Retina (tissue), 1 donor: ENCODE measurements at regions not wholly inside any gene's neighbourhood (a gene's known extent, or its start where the extent isn't known, plus 50 kb on each side); places are given as distances from the start of the nearest gene placed in this dataset.

Source experiments
- DNase-seq: peaks from one replicate; pipeline ENCODE4 v3.0.0-alpha.2; 2016

GRCh38 chr16:89027281-89027680 is 50.3 kb upstream of the CBFA2T3 start:
- no peak for DNase-seq

GRCh38 chr16:89031715-89032659 is 55.0 kb upstream of the CBFA2T3 start:
- DNase-seq: no peak

- no peak for DNase-seq
These were observed 56.3 kb upstream of the CBFA2T3 start for GRCh38 chr16:89033304-89033703.

DNA sequence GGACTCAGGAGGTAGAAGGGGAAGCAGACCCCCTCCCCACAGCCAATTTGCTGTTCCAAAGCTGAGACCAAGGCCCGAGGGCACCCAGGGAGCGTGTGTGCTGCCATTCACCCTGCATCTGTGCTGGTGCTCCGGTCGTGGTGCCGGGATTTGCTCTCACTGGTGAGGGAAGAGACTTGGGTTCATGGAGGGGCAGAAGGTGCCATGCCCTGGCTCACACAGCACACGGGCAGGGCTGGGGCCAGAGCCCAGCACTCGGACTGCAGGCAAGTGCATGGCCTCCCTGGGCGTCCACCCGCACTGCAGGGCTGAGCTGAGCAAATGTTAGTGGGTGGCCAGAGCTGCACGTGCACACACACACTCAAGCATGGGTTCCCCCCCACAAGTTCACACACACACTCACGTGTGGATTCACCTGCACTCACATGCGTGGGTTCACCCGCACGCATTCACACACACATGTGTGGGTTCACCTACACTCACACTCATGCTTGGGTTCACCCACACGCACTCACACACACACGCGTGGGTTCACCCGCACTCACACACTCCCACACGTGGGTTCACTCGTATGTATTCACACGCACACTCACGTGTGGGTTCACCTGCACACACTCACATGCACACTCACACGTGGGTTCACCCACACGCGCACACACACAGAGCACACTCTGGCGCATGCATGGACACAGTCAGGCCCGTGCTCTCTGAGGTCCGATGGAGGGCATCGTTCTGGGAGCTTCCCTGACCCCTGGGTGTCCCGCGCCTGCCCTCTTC is 57.0 kb upstream of the CBFA2T3 start:
- DNase-seq: no peak

DNA sequence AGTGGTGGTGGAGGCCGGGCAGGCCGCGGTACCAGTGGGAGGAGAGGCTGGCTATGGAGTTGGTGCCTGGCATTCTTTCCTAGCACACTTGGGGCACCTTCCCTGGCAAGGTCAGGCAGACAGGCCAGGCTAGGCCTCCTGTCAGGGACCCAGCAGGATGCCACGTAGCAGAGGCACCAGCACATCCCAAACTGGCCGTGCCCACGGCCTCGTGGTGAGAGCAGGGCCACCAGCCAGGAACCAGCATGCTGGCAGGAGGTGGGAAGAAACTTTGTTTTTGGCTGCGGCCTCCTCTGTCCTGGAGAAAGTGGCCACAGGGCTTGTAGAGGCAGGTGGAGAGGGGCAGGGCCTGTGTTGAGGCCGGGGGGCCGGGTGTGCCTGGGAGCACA is 57.6 kb upstream of the CBFA2T3 start:
- DNase-seq: no peak

DNA sequence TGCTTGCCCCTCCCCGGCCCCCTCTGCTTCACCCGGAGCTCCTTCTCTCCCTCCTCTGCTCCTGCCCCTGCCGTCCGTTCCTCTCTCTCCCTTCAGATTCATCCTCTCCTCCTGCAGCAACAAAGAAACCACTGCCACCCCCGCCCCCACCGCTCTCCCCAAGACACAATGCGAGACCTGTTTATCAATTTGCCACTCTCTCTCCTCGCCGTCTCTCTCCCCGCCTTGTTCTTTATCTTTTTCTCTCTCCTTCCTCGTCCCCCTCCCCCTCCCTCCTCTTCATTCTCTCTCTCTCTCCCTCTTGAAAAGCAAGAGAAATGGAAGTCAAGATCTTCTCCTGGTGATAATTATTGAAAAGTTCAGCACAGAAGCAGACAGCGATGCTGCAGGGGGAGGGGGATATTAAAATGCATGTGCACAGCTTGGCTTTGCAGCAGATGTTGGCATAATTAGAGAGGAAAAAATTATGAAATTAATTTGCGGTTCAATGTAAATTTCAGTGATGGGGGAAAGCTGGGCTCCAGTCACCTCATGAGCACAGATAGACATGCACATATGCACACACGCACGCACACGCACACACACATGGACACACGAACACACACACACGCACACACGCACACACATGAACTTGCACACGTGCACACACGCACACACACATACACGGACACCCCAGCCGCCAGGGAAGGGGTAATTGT is 58.1 kb upstream of the CBFA2T3 start:
- peak; percentile 63 for DNase-seq

- DNase-seq: no peak
These were observed 57.7 kb upstream of the ACSF3 start for GRCh38 chr16:89035669-89036570.

DNA sequence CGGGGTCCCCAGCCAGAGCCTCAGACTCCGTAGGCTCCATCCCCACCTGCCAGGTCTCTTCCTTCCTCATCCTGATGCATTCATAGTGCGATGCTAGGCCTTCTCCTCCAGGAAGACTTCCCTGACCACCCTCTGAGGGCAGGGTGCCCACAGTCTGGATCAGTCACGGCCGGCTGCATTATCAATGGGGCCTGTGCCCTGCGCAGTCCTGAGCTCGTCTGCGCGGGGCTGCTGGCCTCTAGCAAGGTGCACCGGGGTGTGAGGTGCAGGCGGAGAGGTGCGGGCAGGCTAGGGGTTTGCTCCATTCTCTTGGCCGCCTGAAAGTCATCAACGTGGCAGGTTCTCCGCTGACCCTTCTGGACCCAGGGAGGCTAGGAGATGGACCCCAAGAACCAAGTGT is 56.9 kb upstream of the ACSF3 start:
- DNase-seq: no peak

- DNase-seq: peak; percentile 73
These were observed 56.1 kb upstream of the ACSF3 start for GRCh38 chr16:89037261-89038152.

GRCh38 chr16:89038221-89038721 is 55.4 kb upstream of the ACSF3 start:
- peak; percentile 66 for DNase-seq

DNA sequence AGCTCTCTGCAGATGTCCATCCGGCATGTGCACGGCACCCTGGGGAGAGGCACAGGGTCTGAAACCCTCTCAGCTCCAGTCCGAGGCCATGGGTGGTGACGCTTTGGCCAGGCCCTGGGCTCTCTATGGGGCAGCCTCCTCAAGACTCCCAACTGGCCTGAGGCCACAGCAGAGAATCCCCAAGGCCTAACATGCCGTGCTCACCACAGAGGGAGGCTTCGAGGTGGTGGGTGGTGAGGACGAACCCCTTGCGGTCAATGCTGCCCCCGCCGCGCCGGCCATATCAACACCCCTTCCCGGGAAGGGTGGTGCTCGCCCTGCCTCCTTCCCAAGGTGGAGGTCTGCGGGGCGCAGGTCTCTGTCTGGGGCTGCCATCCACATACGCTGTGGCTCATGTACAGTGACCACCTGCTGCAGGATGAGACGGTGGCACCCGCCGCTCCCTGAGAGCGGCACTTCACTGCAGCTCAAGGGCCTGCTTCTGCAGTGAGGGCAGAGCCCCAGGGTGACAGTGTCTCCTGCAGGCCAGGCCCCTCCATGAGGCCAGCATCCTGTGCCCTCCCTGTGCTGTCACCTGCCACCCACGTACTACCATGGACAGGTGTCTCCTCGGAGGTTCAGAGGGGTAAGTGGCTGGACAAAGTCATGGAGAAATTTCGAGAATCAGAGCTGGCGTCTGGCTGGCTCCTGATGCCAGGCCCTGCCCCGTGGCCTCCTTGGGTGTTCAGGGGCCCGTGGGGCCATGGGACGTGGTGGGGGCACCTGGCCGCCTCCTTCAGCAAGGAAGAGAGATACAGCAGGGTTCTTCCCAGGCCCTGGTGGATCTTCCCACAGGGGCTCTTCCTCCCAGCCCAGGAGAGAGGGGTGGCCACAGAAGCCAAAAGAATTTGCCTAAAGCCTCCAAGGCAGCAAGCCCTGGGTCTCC is 54.6 kb upstream of the ACSF3 start:
- DNase-seq: no peak

DNA sequence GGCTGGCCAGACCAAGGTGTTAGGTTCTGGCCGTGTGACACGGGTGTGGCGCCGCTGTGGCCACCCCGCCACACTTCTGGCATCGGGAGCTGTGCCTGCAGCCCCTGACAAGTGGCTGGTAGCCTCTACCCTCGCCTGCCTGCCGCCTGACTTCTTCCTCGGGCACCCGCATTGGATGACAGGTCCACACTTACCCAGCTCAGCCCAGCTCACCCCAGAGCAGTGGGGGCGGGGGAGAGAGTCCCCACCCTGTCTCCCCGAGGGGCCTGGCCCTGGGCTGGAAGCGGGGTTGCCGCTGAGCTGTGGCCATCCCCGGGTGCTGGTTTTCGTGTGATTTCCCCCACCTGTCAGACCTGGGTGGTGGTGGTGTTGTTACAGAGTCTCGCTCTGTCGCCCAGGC is 53.9 kb upstream of the ACSF3 start:
- no peak for DNase-seq

- DNase-seq: no peak
These were observed 53.3 kb upstream of the ACSF3 start for GRCh38 chr16:89040391-89040790.

DNA sequence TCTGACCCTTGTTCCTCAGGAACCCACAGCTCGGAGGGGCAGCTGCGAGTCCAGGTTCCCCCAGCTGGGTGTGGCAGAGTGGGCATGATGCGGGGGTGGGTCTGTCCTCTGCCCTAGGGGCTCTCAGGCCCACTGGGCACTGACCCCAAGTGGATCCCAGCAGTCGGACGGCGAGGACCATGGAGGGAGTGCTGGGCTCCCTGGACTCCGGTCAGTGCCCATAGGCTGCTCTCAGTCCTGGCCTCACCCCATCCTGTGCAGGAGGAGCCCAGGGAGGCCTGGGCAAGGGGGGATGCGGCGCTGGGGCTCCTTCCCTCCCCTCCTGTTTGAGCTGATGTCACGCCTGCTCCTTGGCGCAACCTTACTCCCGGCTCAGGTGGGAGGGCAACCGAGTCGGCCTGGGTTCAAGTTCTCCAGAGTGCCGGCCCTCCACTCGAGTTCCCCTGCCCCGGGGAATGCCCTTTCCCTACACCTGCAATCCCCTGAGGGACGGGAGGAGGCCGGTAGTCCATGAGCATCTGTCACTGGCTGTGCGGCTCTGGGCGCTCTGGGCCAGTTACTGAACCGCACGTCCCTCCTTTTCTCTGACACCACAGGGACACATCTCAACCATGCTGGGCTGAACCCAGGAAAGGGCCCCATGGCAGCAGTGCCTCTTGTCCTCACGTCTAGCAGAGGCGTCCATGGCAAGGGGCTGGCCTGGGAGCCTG is 52.6 kb upstream of the ACSF3 start:
- no peak for DNase-seq

DNA sequence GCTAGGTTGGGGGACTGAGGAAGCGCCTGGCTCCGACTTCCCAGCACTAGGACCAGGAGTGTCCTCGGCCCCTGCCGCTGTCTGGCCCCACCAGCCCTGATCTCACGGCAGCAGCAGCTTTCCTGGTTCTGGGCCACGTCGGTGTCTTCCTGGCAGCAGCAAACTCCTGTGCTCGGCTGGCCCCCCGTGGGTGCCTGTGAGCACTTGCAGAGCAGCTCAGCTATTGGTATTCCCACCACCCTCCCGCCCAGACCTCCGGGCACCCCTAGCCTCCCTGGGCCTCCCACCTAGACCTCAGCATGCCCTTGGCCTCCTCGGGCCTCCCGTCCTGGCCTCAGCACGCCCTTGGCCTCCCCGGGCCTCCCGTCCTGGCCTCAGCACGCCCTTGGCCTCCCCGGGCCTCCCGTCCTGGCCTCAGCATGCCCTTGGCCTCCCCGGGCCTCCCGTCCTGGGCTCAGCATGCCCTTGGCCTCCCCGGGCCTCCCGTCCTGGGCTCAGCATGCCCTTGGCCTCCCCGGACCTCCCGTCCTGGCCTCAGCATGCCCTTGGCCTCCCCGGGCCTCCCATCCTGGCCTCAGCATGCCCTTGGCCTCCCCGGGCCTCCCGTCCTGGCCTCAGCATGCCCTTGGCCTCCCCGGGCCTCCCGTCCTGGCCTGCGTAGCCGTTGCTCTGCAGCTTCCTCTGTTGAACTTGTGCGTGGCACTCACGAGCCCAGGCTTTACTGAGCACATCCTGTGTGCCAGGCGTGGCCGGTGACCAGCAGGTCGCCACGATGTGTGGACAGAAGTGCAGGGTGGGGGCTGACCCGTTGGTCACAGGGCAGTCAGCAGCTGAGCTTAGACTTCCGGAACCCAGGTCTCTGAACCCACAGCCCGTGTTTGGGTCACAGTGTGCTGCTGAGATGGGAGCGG is 51.8 kb upstream of the ACSF3 start:
- DNase-seq: no peak

DNA sequence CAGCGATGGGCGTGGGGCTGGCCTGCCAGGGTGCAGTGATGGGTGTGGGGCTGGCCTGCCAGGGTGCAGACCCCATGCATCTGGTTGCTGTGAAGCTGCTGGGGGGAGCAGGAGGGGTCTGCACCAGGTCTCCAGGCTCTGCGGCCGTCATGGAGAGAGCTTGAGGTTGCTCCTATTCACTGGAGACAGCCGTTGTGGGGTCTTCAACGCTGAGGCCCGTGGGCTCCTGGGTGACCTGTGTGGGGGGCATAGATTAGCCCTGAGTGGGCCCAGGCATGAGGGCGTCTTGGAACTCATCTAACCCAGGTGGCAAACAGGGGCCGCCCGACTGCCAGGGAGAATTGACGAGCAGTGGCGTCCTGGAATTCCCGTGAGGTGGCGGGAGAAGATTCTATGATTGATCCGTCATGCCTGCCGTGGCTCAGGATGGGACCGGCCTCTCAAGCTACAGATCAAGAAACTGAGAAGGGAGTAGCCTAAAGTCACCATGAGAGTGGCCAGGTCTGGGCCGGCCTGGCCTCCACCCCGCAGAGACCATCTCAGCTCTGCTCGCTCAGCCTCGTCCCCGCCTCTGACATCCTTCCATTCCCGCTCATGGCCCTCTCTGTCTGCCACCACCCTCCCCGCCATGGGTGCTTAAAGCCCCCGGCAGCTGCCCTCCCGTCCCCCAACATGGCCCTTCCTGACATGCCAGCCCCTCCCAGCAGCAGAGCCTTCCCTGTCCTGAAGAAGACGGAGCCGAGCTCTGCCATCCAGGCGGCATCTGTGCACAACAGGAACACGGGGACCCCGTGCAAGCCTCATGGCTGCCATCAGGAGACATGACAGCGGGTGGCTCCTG is 50.7 kb upstream of the ACSF3 start:
- no peak for DNase-seq
